ENCODE measurements at regions not wholly inside any gene's neighbourhood (a gene's known extent, or its start where the extent isn't known, plus 50 kb on each side); places are given as distances from the start of the nearest gene placed in this dataset.

- DNase-seq, result no peak
Observed at GRCh38 chr22:22824340-22825212, 63.0 kb upstream of the IGLL5 start.

GRCh38 chr22:22825213-22825593 lies 62.4 kb upstream of the IGLL5 start:
- no peak for DNase-seq

GRCh38 chr22:22827187-22827939 lies 60.3 kb upstream of the IGLL5 start:
- DNase-seq, result no peak

- DNase-seq, result no peak
Observed at GRCh38 chr22:22830193-22830592, 57.4 kb upstream of the IGLL5 start.

GRCh38 chr22:22830957-22831688 lies 56.5 kb upstream of the IGLL5 start:
- DNase-seq, result no peak

GRCh38 chr22:22833059-22833458 lies 54.6 kb upstream of the IGLL5 start:
- no peak for DNase-seq

- DNase-seq, result no peak
Observed at GRCh38 chr22:22833488-22833887, 54.1 kb upstream of the IGLL5 start.

GRCh38 chr22:22834204-22834603 lies 53.4 kb upstream of the IGLL5 start:
- DNase-seq, result no peak

- DNase-seq, result no peak
Observed at GRCh38 chr22:22834783-22835182, 52.8 kb upstream of the IGLL5 start.

- DNase-seq, result no peak
Observed at GRCh38 chr22:22835242-22835641, 52.4 kb upstream of the IGLL5 start.

GRCh38 chr22:22835771-22836291 lies 51.8 kb upstream of the IGLL5 start:
- peak; percentile 53 for DNase-seq

GRCh38 chr22:22836635-22837034 lies 51.0 kb upstream of the IGLL5 start:
- peak; percentile 91 for DNase-seq
